ENCODE measurements at regions not wholly inside any gene's neighbourhood (a gene's known extent, or its start where the extent isn't known, plus 50 kb on each side); places are given as distances from the start of the nearest gene placed in this dataset.

DNA sequence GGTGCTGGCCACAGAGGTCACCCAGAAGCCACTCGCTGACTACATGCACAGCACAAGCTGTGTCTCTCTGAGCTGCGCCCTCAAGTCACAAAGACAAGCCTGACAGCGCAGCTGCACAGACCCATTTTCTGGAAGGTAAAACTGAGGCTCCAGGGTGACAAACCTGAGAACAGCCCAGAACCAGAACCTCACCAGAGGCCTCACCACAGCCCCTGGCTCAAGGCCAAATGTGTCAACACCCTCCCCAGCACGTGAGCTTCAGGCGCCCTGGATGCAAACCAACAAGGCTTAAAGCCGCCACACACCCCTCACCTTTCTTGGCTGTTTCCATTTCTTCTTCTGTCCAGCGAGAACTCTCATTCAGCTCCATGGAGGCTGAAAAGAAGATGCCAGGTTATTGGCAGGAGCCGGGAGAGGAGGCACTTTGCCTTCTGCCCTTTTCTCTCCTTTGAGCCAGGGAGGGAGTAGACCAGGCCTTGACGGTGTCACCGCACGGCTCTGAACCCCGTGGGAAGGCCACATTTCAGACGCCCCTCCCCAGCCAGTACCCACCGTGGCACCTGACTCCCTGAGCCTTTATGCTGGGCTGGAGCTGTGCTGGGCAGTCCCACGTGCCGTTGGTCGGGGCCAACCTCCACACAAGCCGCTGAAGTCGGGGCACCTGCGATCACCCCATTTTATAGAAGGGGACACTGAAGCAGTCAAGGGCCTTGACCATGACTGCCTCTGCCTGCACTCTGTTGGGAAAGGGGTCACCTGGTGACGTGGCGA lies 103.1 kb downstream of the RFLNA start:
- ATAC-seq = no peak
- peaks cover 16% of the 10 kb centered on the region; the same call in 1 of the 2 replicates for H3K36me3 ChIP-seq (ENCODE audit: low read depth, low read length)

DNA sequence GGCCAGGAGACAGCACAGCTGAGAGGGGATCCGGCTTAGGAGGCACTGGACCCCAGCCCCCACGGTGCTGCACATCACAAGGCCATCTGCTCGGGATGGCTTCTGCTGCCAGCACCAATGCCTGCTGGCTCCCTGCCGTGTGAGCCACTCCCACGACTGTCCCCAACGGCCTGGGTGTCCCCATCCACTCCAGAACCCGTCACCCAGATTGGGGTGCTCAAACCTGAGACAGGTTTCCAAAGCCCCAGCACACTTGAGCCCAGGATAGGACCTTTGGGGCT lies 102.4 kb downstream of the RFLNA start:
- H3K27ac ChIP-seq (ENCODE audit: low read length) = no peak overlapping the region
- no TSS peak for BruUV-seq (replicated peaks)
- intact Hi-C loops (cut with micrococcal nuclease) = no loop called here

More for the DNA sequence above, 103.1 kb downstream of the RFLNA start:
- Histone ChIP-seq H3K27me3 (ENCODE audit: low read length) (no peaks in the 10 kb centered on the region), H3K4me2 (ENCODE audit: low read length) (no peak overlapping the region), H3K4me3 (ENCODE audit: low read length) (no peak overlapping the region), H3K9me3 (ENCODE audit: low read length) (no peaks in the 10 kb centered on the region), H3K79me2 (ENCODE audit: low read length) (0 out of 2 replicates have a peak, but pooled peaks cover 5% of the 10 kb centered on the region), H3K4me1 (ENCODE audit: insufficient read depth, low read length) (peaks cover 33% of the 10 kb centered on the region), H3F3A (ENCODE audit: low read length, unreplicated experiment) (no peaks in the 10 kb centered on the region), H2AFZ (ENCODE audit: low read length) (no peak overlapping the region), H3K27ac (ENCODE audit: low read length) (no peak overlapping the region), H4K20me1 (ENCODE audit: low read length) (no peaks in the 10 kb centered on the region), H3K9ac (ENCODE audit: low read length) (no peak overlapping the region), H3K9me2 (replicated peaks; ENCODE audit: low read length) (no peaks in the 10 kb centered on the region)
- DNase-seq = no peak
- intact Hi-C loops (cut with micrococcal nuclease) = no loop called here
- CTCF ChIA-PET = no interaction called here
- POLR2A ChIA-PET (ENCODE audit: unreplicated experiment) = no interaction called here
- TF ChIP-seq, protein P1, sequence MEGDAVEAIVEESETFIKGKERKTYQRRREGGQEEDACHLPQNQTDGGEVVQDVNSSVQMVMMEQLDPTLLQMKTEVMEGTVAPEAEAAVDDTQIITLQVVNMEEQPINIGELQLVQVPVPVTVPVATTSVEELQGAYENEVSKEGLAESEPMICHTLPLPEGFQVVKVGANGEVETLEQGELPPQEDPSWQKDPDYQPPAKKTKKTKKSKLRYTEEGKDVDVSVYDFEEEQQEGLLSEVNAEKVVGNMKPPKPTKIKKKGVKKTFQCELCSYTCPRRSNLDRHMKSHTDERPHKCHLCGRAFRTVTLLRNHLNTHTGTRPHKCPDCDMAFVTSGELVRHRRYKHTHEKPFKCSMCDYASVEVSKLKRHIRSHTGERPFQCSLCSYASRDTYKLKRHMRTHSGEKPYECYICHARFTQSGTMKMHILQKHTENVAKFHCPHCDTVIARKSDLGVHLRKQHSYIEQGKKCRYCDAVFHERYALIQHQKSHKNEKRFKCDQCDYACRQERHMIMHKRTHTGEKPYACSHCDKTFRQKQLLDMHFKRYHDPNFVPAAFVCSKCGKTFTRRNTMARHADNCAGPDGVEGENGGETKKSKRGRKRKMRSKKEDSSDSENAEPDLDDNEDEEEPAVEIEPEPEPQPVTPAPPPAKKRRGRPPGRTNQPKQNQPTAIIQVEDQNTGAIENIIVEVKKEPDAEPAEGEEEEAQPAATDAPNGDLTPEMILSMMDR (conservative IDR thresholded peaks at IDR 0.05; ENCODE audit: low read depth, low read length) = no peak
- TF ChIP-seq EZH2 (IDR thresholded peaks at IDR 0.05; ENCODE audit: low read length, unreplicated experiment) (no peak), EZH2phosphoT487 (IDR thresholded peaks at IDR 0.05; ENCODE audit: borderline replicate concordance, low read length) (no peak)
- no TSS peak for BruUV-seq (replicated peaks)

More for the DNA sequence above, 102.4 kb downstream of the RFLNA start:
- 0 out of 2 replicates have a peak, but pooled peaks cover 5% of the 10 kb centered on the region for H3K79me2 ChIP-seq (ENCODE audit: low read length)
- H3K4me1 ChIP-seq (ENCODE audit: insufficient read depth, low read length) = peaks cover 39% of the 10 kb centered on the region
- no peak overlapping the region for H3K4me3 ChIP-seq (ENCODE audit: low read length)
- ChIA-PET CTCF (no interaction called here), POLR2A (ENCODE audit: unreplicated experiment) (no interaction called here)
- no peak overlapping the region for H3K4me2 ChIP-seq (ENCODE audit: low read length)
- DNase-seq = no peak
- no peaks in the 10 kb centered on the region for H3F3A ChIP-seq (ENCODE audit: low read length, unreplicated experiment)
- peaks cover 15% of the 10 kb centered on the region; the same call in 1 of the 2 replicates for H3K36me3 ChIP-seq (ENCODE audit: low read depth, low read length)
- H2AFZ ChIP-seq (ENCODE audit: low read length) = no peak overlapping the region
- no peaks in the 10 kb centered on the region for H4K20me1 ChIP-seq (ENCODE audit: low read length)
- no peaks in the 10 kb centered on the region for H3K9me2 ChIP-seq (replicated peaks; ENCODE audit: low read length)
- no peaks in the 10 kb centered on the region for H3K27me3 ChIP-seq (ENCODE audit: low read length)
- TF ChIP-seq EZH2phosphoT487 (IDR thresholded peaks at IDR 0.05; ENCODE audit: borderline replicate concordance, low read length) (no peak), EZH2 (IDR thresholded peaks at IDR 0.05; ENCODE audit: low read length, unreplicated experiment) (no peak)
- TF ChIP-seq, protein P1 (conservative IDR thresholded peaks at IDR 0.05; ENCODE audit: low read depth, low read length) = no peak
- no peak for ATAC-seq
- no peak overlapping the region for H3K9ac ChIP-seq (ENCODE audit: low read length)
- no peaks in the 10 kb centered on the region for H3K9me3 ChIP-seq (ENCODE audit: low read length)

Data from PC-3 (cell line).